ENCODE measurements at regions not wholly inside any gene's neighbourhood (a gene's known extent, or its start where the extent isn't known, plus 50 kb on each side); places are given as distances from the start of the nearest gene placed in this dataset.

DNA sequence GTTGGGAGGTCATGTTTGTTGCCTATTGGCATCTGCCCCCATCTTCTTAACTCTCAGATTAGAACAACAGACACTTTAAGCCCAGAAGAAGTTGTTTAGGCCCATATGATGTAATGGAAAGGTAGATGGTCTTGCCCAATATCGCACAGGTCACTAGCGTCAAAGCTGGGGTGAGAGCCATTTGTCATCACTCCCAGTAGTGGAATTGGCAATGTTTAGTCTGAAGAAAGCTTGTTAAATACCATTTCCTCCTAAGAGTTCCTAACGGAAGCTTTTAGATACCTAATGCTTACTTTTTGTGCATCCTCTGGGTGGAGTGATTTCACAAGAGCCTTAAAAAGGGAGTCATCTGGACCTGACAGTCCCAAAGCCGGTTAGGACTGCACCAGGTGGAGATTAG lies 125.4 kb downstream of the DACT1 start:
- no peak for TF ChIP-seq POLR2A (IDR thresholded peaks at IDR 0.05)
- TF ChIP-seq, protein P1, sequence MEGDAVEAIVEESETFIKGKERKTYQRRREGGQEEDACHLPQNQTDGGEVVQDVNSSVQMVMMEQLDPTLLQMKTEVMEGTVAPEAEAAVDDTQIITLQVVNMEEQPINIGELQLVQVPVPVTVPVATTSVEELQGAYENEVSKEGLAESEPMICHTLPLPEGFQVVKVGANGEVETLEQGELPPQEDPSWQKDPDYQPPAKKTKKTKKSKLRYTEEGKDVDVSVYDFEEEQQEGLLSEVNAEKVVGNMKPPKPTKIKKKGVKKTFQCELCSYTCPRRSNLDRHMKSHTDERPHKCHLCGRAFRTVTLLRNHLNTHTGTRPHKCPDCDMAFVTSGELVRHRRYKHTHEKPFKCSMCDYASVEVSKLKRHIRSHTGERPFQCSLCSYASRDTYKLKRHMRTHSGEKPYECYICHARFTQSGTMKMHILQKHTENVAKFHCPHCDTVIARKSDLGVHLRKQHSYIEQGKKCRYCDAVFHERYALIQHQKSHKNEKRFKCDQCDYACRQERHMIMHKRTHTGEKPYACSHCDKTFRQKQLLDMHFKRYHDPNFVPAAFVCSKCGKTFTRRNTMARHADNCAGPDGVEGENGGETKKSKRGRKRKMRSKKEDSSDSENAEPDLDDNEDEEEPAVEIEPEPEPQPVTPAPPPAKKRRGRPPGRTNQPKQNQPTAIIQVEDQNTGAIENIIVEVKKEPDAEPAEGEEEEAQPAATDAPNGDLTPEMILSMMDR (IDR thresholded peaks at IDR 0.05): no peak
